Effector memory CD8-positive, alpha-beta T cell (primary cell): ENCODE measurements at regions not wholly inside any gene's neighbourhood (a gene's known extent, or its start where the extent isn't known, plus 50 kb on each side); places are given as distances from the start of the nearest gene placed in this dataset.

Source experiments
- ATAC-seq: fragments of 150-1000 bp; cut with Tn5 transposase; replicated peaks from 2 replicates; pipeline ENCODE4 v1.10.0; 2021; ENCODE audit warnings: mild to moderate bottlenecking, moderate library complexity
- DNase-seq, 3 experiments: peaks; one replicate each; pipeline ENCODE4 v3.0.0; 2021
- H3K27ac Mint-ChIP-seq, 2 donors: one replicate each; pipeline ENCODE4 v1.8.0; 2022; ENCODE audit warnings: mild to moderate bottlenecking in 2 of 2, mixed read lengths in 2 of 2, moderate library complexity in 2 of 2
- H3K27me3 Mint-ChIP-seq, 2 donors: one replicate each; pipeline ENCODE4 v1.8.0; 2022; ENCODE audit warnings: mixed read lengths in 2 of 2
- H3K36me3 Mint-ChIP-seq: one replicate; pipeline ENCODE4 v1.8.0; 2022; ENCODE audit warnings: mild to moderate bottlenecking, moderate library complexity, mixed read lengths; ENCODE audit not compliant: insufficient read depth
- H3K4me1 Mint-ChIP-seq, 2 donors: one replicate each; pipeline ENCODE4 v1.8.0; 2022; ENCODE audit warnings: low read depth in 2 of 2, mixed read lengths in 2 of 2
- H3K4me3 Mint-ChIP-seq, 2 donors: one replicate each; pipeline ENCODE4 v1.8.0; 2022; ENCODE audit warnings: mild to moderate bottlenecking in 2 of 2, mixed read lengths in 2 of 2, moderate library complexity in 2 of 2
- H3K9me3 Mint-ChIP-seq, 2 donors: one replicate each; pipeline ENCODE4 v1.8.0; 2022; ENCODE audit warnings: mixed read lengths in 2 of 2

GRCh38 chr13:104137416-104137815 lies 1071.2 kb upstream of the SLC10A2 start:
- Mint-ChIP-seq H3K27ac (no peak overlapping the region), H3K27me3 (no peaks in the 10 kb centered on the region), H3K4me1 (no peaks in the 10 kb centered on the region), H3K36me3 (no peaks in the 10 kb centered on the region), H3K4me3 (no peak overlapping the region), H3K9me3 (peaks cover 6 to 7% of the 10 kb centered on the region in 2 donors)
- no peak for DNase-seq
- no peak for ATAC-seq

- H3K4me3 Mint-ChIP-seq: no peak overlapping the region
- H3K9me3 Mint-ChIP-seq: peaks cover 6 to 7% of the 10 kb centered on the region in 2 donors
- no peaks in the 10 kb centered on the region for H3K27me3 Mint-ChIP-seq
- H3K4me1 Mint-ChIP-seq: no peaks in the 10 kb centered on the region
- no peak overlapping the region for H3K27ac Mint-ChIP-seq
- H3K36me3 Mint-ChIP-seq: no peaks in the 10 kb centered on the region
- DNase-seq (no peak), ATAC-seq (no peak)
Observed at GRCh38 chr13:104132849-104133248, 1066.6 kb upstream of the SLC10A2 start.

- peaks cover 0 to 1% of the 10 kb centered on the region in 2 donors for H3K9me3 Mint-ChIP-seq
- no peak overlapping the region for H3K27ac Mint-ChIP-seq
- no peak overlapping the region for H3K4me3 Mint-ChIP-seq
- H3K4me1 Mint-ChIP-seq: no peaks in the 10 kb centered on the region
- no peaks in the 10 kb centered on the region for H3K36me3 Mint-ChIP-seq
- H3K27me3 Mint-ChIP-seq: no peaks in the 10 kb centered on the region
- no peak for ATAC-seq
- no peak for DNase-seq
Observed at GRCh38 chr13:104114101-104114500, 1047.9 kb upstream of the SLC10A2 start.

- Mint-ChIP-seq H3K27ac (no peak overlapping the region), H3K4me3 (no peak overlapping the region), H3K36me3 (no peaks in the 10 kb centered on the region), H3K27me3 (no peaks in the 10 kb centered on the region), H3K9me3 (peaks cover 0 to 6% of the 10 kb centered on the region in 2 donors), H3K4me1 (no peaks in the 10 kb centered on the region)
- ATAC-seq (no peak), DNase-seq (no peak)
Observed at GRCh38 chr13:104111031-104111430, 1044.8 kb upstream of the SLC10A2 start.

- H3K4me1 Mint-ChIP-seq: no peaks in the 10 kb centered on the region
- no peak overlapping the region for H3K4me3 Mint-ChIP-seq
- no peaks in the 10 kb centered on the region for H3K27me3 Mint-ChIP-seq
- H3K36me3 Mint-ChIP-seq: no peaks in the 10 kb centered on the region
- no peak for ATAC-seq
- peaks cover 0 to 4% of the 10 kb centered on the region in 2 donors for H3K9me3 Mint-ChIP-seq
- DNase-seq: no peak
- H3K27ac Mint-ChIP-seq: no peak overlapping the region
Observed at GRCh38 chr13:104106705-104107393, 1040.6 kb upstream of the SLC10A2 start.

GRCh38 chr13:104105418-104106355 lies 1039.5 kb upstream of the SLC10A2 start:
- Mint-ChIP-seq H3K9me3 (peaks cover 0 to 4% of the 10 kb centered on the region in 2 donors), H3K27me3 (no peaks in the 10 kb centered on the region), H3K27ac (no peak overlapping the region), H3K4me3 (no peak overlapping the region), H3K36me3 (no peaks in the 10 kb centered on the region), H3K4me1 (no peaks in the 10 kb centered on the region)
- no peak for DNase-seq
- ATAC-seq: no peak

- Mint-ChIP-seq H3K36me3 (peaks cover 2% of the 10 kb centered on the region), H3K4me3 (no peak overlapping the region), H3K4me1 (no peaks in the 10 kb centered on the region), H3K27ac (no peak overlapping the region), H3K9me3 (peaks cover 6 to 8% of the 10 kb centered on the region in 2 donors), H3K27me3 (no peaks in the 10 kb centered on the region)
- DNase-seq (no peak), ATAC-seq (no peak)
Observed at GRCh38 chr13:104099750-104100149, 1033.5 kb upstream of the SLC10A2 start.

- H3K27ac Mint-ChIP-seq: no peak overlapping the region
Observed at GRCh38 chr13:104098421-104098820, 1032.2 kb upstream of the SLC10A2 start.

GRCh38 chr13:104086759-104087158 lies 1020.5 kb upstream of the SLC10A2 start:
- no peaks in the 10 kb centered on the region for H3K36me3 Mint-ChIP-seq
- DNase-seq (no peak), ATAC-seq (no peak)
- no peaks in the 10 kb centered on the region for H3K4me1 Mint-ChIP-seq
- no peaks in the 10 kb centered on the region for H3K27me3 Mint-ChIP-seq
- H3K27ac Mint-ChIP-seq: no peak overlapping the region
- H3K9me3 Mint-ChIP-seq: peaks cover 11 to 13% of the 10 kb centered on the region in 2 donors
- no peak overlapping the region for H3K4me3 Mint-ChIP-seq

More at GRCh38 chr13:104098421-104098820, 1032.2 kb upstream of the SLC10A2 start:
- DNase-seq (no peak), ATAC-seq (no peak)
- peaks cover 2% of the 10 kb centered on the region for H3K36me3 Mint-ChIP-seq
- H3K27me3 Mint-ChIP-seq: no peaks in the 10 kb centered on the region
- H3K4me3 Mint-ChIP-seq: no peak overlapping the region
- peaks cover 8 to 16% of the 10 kb centered on the region in 2 donors for H3K9me3 Mint-ChIP-seq
- no peaks in the 10 kb centered on the region for H3K4me1 Mint-ChIP-seq

GRCh38 chr13:104086210-104086609 lies 1020.0 kb upstream of the SLC10A2 start:
- Mint-ChIP-seq H3K36me3 (no peaks in the 10 kb centered on the region), H3K9me3 (peaks cover 11 to 13% of the 10 kb centered on the region in 2 donors), H3K27ac (no peak overlapping the region), H3K27me3 (no peaks in the 10 kb centered on the region), H3K4me3 (no peak overlapping the region), H3K4me1 (no peaks in the 10 kb centered on the region)
- ATAC-seq: no peak
- no peak for DNase-seq

- Mint-ChIP-seq H3K27me3 (no peaks in the 10 kb centered on the region), H3K36me3 (no peaks in the 10 kb centered on the region), H3K4me3 (no peak overlapping the region), H3K9me3 (peaks cover 11 to 13% of the 10 kb centered on the region in 2 donors), H3K27ac (no peak overlapping the region), H3K4me1 (no peaks in the 10 kb centered on the region)
- no peak for DNase-seq
- ATAC-seq: no peak
Observed at GRCh38 chr13:104085611-104086010, 1019.4 kb upstream of the SLC10A2 start.

- ATAC-seq: no peak
- H3K9me3 Mint-ChIP-seq: peaks cover 7 to 13% of the 10 kb centered on the region in 2 donors
Observed at GRCh38 chr13:104074326-104074725, 1008.1 kb upstream of the SLC10A2 start.

GRCh38 chr13:104071806-104072205 lies 1005.6 kb upstream of the SLC10A2 start:
- Mint-ChIP-seq H3K27ac (no peak overlapping the region), H3K4me3 (no peak overlapping the region)

More at GRCh38 chr13:104074326-104074725, 1008.1 kb upstream of the SLC10A2 start:
- Mint-ChIP-seq H3K36me3 (no peaks in the 10 kb centered on the region), H3K27me3 (no peaks in the 10 kb centered on the region), H3K4me1 (no peaks in the 10 kb centered on the region), H3K27ac (no peak overlapping the region), H3K4me3 (no peak overlapping the region)
- no peak for DNase-seq

GRCh38 chr13:104065328-104065727 lies 999.1 kb upstream of the SLC10A2 start:
- no peak for ATAC-seq
- DNase-seq: no peak
- Mint-ChIP-seq H3K4me3 (no peak overlapping the region), H3K4me1 (no peaks in the 10 kb centered on the region), H3K27ac (no peak overlapping the region), H3K9me3 (peaks cover 0 to 9% of the 10 kb centered on the region in 2 donors), H3K36me3 (no peaks in the 10 kb centered on the region), H3K27me3 (no peaks in the 10 kb centered on the region)

More at GRCh38 chr13:104071806-104072205, 1005.6 kb upstream of the SLC10A2 start:
- Mint-ChIP-seq H3K36me3 (no peaks in the 10 kb centered on the region), H3K27me3 (no peaks in the 10 kb centered on the region), H3K9me3 (peaks cover 7 to 9% of the 10 kb centered on the region in 2 donors), H3K4me1 (no peaks in the 10 kb centered on the region)
- DNase-seq: no peak
- ATAC-seq: no peak
